Peyer's patch (tissue), 4 donors: ENCODE measurements at regions not wholly inside any gene's neighbourhood (a gene's known extent, or its start where the extent isn't known, plus 50 kb on each side); places are given as distances from the start of the nearest gene placed in this dataset.

Experiments
- CTCF ChIP-seq, 6 experiments: fragments of 450-650 bp in 4 of 6; fragments of 200-600 bp in 2 of 6; sonication (generic) in 1 of 6; IDR thresholded peaks; one replicate each; pipeline ENCODE4 v1.5.1; 2017 to 2019; ENCODE audit warnings: antibody characterized with exemption in 6 of 6, mild to moderate bottlenecking in 3 of 6, moderate library complexity in 1 of 6
- POLR2A ChIP-seq, 2 donors: fragments of 450-650 bp; IDR thresholded peaks; one replicate each; pipeline ENCODE4 v1.5.1; 2017; ENCODE audit warnings: antibody characterized with exemption in 2 of 2, mild to moderate bottlenecking in 2 of 2, moderate library complexity in 2 of 2

- no peak for TF ChIP-seq CTCF (IDR thresholded peaks at IDR 0.05)
- TF ChIP-seq POLR2A (IDR thresholded peaks at IDR 0.05) = no peak
These were observed 206.9 kb downstream of the MAP2K4 start for GRCh38 chr17:12227547-12227946.
